ELF-1 (cell line): ENCODE measurements at regions not wholly inside any gene's neighbourhood (a gene's known extent, or its start where the extent isn't known, plus 50 kb on each side); places are given as distances from the start of the nearest gene placed in this dataset.
"Not testable (repeated sequence)": the region's sequence is repeated elsewhere in the genome, so short reads cannot be mapped to it uniquely, and the experiment has no call there.

Experiments used
- DNase-seq: peaks from one replicate; pipeline ENCODE4 v3.0.0-alpha.2; 2016; ENCODE audit warnings: low read depth, low spot score

- DNase-seq: not testable (repeated sequence)
These were observed 108.1 kb downstream of the PROX1 start for GRCh38 chr1:214095896-214096295.

- no peak for DNase-seq
These were observed 113.5 kb downstream of the PROX1 start for GRCh38 chr1:214101246-214101645.

- DNase-seq: no peak
These were observed 114.1 kb downstream of the PROX1 start for GRCh38 chr1:214101828-214102227.

GRCh38 chr1:214102907-214103306, 115.1 kb downstream of the PROX1 start:
- DNase-seq: no peak

- DNase-seq: no peak
These were observed 116.0 kb downstream of the PROX1 start for GRCh38 chr1:214103778-214104177.

- DNase-seq: no peak
These were observed 118.6 kb downstream of the PROX1 start for GRCh38 chr1:214106375-214106774.

GRCh38 chr1:214107322-214108096, 119.7 kb downstream of the PROX1 start:
- no peak for DNase-seq

GRCh38 chr1:214108097-214108446, 120.3 kb downstream of the PROX1 start:
- no peak for DNase-seq

- DNase-seq: no peak
These were observed 124.0 kb downstream of the PROX1 start for GRCh38 chr1:214111796-214112195.

GRCh38 chr1:214116258-214116657, 128.5 kb downstream of the PROX1 start:
- no peak for DNase-seq

GRCh38 chr1:214117780-214118179, 130.0 kb downstream of the PROX1 start:
- DNase-seq: no peak

GRCh38 chr1:214120191-214120590, 132.4 kb downstream of the PROX1 start:
- DNase-seq: no peak

- DNase-seq: peak; percentile 77
These were observed 133.2 kb downstream of the PROX1 start for GRCh38 chr1:214120951-214121350.

GRCh38 chr1:214122110-214122509, 134.3 kb downstream of the PROX1 start:
- no peak for DNase-seq

- peak; percentile 92 for DNase-seq
These were observed 135.4 kb downstream of the PROX1 start for GRCh38 chr1:214123061-214123784.

- peak; percentile 41 for DNase-seq
These were observed 136.6 kb downstream of the PROX1 start for GRCh38 chr1:214124281-214124805.

GRCh38 chr1:214124915-214125314, 137.1 kb downstream of the PROX1 start:
- no peak for DNase-seq

GRCh38 chr1:214125819-214126218, 138.0 kb downstream of the PROX1 start:
- no peak for DNase-seq

- no peak for DNase-seq
These were observed 138.9 kb downstream of the PROX1 start for GRCh38 chr1:214126697-214127146.

- no peak for DNase-seq
These were observed 139.9 kb downstream of the PROX1 start for GRCh38 chr1:214127705-214128104.

GRCh38 chr1:214135886-214136285, 145.1 kb upstream of the SMYD2 start:
- DNase-seq: peak; percentile 74

GRCh38 chr1:214136324-214136919, 144.5 kb upstream of the SMYD2 start:
- peak; percentile 36 for DNase-seq
